ENCODE measurements at regions not wholly inside any gene's neighbourhood (a gene's known extent, or its start where the extent isn't known, plus 50 kb on each side); places are given as distances from the start of the nearest gene placed in this dataset.

DNA sequence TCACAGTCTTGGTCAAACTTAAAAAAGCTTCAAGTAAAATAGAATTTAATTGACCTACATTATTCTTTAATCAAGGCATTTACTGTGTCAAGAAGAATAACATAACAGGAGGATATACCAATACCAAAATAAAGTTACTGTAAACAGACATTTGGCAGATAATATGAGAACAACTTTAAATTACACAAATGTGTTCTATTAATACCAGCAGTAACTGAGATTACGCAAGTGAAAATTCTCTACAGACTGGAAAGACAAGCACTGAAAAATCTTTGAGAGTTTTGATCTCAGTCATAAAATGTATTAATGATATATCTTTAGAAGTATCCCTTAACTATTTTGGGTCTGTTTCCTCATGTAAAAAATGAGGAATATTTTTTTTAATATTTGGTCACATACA is 169.2 kb upstream of the SOX5 start:
- DNase-seq (ENCODE audit: low spot score) (no peak), ATAC-seq (no peak), FAIRE-seq (no peak)
- Histone ChIP-seq H4K20me1 (ENCODE audit: insufficient read depth, low read length) (no peaks in the 10 kb centered on the region), H3K79me2 (ENCODE audit: insufficient read depth, low read length) (no peaks in the 10 kb centered on the region), H3K9ac (ENCODE audit: insufficient read depth, low read depth, low read length) (no peak overlapping the region), H3K4me1 (ENCODE audit: insufficient read depth, low read length) (peaks cover 7% of the 10 kb centered on the region), H3K9me3 (ENCODE audit: low read length) (no peaks in the 10 kb centered on the region), H3K36me3 (replicated peaks in 1 of 2; ENCODE audit: control insufficient read depth in 1 of 2, insufficient read depth in 2 of 2, low read length in 2 of 2) (no peaks in the 10 kb centered on the region), H3K27me3 (ENCODE audit: control insufficient read depth in 1 of 2, insufficient read depth in 2 of 2, low read length in 2 of 2) (no peaks in the 10 kb centered on the region; a peak in 1 of 5 replicates), H3K27ac (ENCODE audit: extremely low read length, insufficient read depth, low read length) (no peak overlapping the region), H2AFZ (ENCODE audit: low read length) (no peak overlapping the region), H3K4me3 (replicated peaks in 1 of 3; ENCODE audit: insufficient read depth in 1 of 3, low read depth in 2 of 3, low read length in 3 of 3) (no peak overlapping the region), H3K4me2 (ENCODE audit: low read depth, low read length) (no peak overlapping the region)
- CTCF ChIA-PET (ENCODE audit: low intra/inter-chr PET ratio, low total read pairs), result no interaction called here
- no peak for TF ChIP-seq XBP1 (CRISPR knock-in tag; IDR thresholded peaks at IDR 0.05)
- TF ChIP-seq TOE1 (CRISPR knock-in tag; IDR thresholded peaks at IDR 0.05), result no peak
- TF ChIP-seq, protein P1, sequence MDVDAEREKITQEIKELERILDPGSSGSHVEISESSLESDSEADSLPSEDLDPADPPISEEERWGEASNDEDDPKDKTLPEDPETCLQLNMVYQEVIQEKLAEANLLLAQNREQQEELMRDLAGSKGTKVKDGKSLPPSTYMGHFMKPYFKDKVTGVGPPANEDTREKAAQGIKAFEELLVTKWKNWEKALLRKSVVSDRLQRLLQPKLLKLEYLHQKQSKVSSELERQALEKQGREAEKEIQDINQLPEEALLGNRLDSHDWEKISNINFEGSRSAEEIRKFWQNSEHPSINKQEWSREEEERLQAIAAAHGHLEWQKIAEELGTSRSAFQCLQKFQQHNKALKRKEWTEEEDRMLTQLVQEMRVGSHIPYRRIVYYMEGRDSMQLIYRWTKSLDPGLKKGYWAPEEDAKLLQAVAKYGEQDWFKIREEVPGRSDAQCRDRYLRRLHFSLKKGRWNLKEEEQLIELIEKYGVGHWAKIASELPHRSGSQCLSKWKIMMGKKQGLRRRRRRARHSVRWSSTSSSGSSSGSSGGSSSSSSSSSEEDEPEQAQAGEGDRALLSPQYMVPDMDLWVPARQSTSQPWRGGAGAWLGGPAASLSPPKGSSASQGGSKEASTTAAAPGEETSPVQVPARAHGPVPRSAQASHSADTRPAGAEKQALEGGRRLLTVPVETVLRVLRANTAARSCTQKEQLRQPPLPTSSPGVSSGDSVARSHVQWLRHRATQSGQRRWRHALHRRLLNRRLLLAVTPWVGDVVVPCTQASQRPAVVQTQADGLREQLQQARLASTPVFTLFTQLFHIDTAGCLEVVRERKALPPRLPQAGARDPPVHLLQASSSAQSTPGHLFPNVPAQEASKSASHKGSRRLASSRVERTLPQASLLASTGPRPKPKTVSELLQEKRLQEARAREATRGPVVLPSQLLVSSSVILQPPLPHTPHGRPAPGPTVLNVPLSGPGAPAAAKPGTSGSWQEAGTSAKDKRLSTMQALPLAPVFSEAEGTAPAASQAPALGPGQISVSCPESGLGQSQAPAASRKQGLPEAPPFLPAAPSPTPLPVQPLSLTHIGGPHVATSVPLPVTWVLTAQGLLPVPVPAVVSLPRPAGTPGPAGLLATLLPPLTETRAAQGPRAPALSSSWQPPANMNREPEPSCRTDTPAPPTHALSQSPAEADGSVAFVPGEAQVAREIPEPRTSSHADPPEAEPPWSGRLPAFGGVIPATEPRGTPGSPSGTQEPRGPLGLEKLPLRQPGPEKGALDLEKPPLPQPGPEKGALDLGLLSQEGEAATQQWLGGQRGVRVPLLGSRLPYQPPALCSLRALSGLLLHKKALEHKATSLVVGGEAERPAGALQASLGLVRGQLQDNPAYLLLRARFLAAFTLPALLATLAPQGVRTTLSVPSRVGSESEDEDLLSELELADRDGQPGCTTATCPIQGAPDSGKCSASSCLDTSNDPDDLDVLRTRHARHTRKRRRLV (CRISPR knock-in tag; IDR thresholded peaks at IDR 0.05), result no peak
- TF ChIP-seq ZNF33A (CRISPR knock-in tag; IDR thresholded peaks at IDR 0.05; ENCODE audit: borderline replicate concordance), result no peak
- TF ChIP-seq CEBPB (IDR thresholded peaks at IDR 0.05; ENCODE audit: borderline replicate concordance, low read depth, low read length), result peak; percentile 38; the same call in 1 of the 2 replicates
- TF ChIP-seq, protein P2, sequence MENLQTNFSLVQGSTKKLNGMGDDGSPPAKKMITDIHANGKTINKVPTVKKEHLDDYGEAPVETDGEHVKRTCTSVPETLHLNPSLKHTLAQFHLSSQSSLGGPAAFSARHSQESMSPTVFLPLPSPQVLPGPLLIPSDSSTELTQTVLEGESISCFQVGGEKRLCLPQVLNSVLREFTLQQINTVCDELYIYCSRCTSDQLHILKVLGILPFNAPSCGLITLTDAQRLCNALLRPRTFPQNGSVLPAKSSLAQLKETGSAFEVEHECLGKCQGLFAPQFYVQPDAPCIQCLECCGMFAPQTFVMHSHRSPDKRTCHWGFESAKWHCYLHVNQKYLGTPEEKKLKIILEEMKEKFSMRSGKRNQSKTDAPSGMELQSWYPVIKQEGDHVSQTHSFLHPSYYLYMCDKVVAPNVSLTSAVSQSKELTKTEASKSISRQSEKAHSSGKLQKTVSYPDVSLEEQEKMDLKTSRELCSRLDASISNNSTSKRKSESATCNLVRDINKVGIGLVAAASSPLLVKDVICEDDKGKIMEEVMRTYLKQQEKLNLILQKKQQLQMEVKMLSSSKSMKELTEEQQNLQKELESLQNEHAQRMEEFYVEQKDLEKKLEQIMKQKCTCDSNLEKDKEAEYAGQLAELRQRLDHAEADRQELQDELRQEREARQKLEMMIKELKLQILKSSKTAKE (CRISPR knock-in tag; IDR thresholded peaks at IDR 0.05; ENCODE audit: borderline replicate concordance), result no peak
- TF ChIP-seq ZNF383 (CRISPR knock-in tag; IDR thresholded peaks at IDR 0.05; ENCODE audit: borderline replicate concordance), result no peak
- in situ Hi-C loops (cut with HindIII; ENCODE audit: extremely low pct_ligation_motif_present, low pct_unique_long_range_greater_than_20kb), result no loop called here
- WGBS (ENCODE audit: low lambda C conversion rate), result 98% methylated on average over 1 of the region's 1 CpG
- POLR2A ChIA-PET, result no interaction called here
- intact Hi-C loops (cut with micrococcal nuclease; ENCODE audit: unreplicated experiment), result no loop called here
- no TSS peak for BruUV-seq (replicated peaks)

All from HepG2 (cell line).